GM19455 (cell line): ENCODE measurements at regions not wholly inside any gene's neighbourhood (a gene's known extent, or its start where the extent isn't known, plus 50 kb on each side); places are given as distances from the start of the nearest gene placed in this dataset.
"Not testable (repeated sequence)": the region's sequence is repeated elsewhere in the genome, so short reads cannot be mapped to it uniquely, and the experiment has no call there.

Source experiments
- ATAC-seq: cut with Tn5 transposase; IDR thresholded peaks from one replicate; pipeline ENCODE4 v1.9.1; 2021; ENCODE audit not compliant: unreplicated experiment

DNA sequence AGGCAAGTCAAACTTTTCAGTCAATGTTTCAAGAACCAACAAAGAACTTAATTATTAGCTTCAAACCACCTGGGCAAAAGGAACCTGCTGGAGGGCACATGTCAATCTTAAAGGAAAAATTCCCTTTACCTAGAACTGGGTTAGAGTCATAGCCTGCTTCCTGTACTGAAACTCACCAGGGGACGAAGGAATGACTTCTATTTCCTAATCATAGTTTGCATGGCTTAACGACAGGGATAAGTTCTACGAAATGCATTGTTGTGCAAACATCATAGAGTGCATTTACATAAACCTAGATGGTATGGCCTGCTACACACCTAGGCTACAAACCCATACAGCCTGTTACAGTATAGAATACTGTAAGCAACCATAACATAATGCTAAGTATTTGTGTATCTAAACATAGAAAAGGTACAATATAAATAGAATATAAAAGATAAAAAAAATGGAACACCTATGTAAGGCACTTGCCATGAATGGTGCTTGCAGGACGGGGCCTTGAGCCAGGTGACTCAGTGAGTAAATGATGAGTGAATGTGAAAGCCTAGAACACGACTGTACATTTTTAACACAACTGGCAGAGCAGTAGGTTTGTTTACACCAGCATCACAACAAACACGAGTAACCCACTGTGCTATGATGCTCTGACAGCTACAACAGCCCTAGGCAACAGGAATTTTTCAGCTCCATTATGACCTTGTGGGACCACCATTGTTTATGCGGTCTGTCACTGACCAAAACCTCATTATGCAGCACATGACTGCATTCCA, 234.9 kb upstream of the CAND1 start:
- no peak for ATAC-seq

DNA sequence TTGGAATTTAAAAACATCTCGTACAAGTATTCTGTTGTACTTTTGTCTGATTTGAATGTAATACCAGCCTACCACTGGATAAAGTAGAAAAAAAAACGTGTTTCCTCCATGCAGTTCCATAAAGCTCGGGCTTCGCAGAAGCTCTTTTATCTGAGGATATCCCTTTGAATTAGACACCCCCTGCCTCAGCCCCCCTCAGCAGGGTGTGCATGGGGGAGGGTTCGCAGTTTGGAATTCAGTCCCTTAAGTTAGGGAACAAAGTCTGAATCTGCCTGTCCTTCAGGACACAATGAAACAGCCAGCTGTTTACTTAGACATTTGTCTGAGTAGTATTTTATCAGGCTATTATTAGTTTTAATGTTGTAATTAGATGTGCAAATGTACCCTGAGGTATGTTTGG, 234.0 kb upstream of the CAND1 start:
- no peak for ATAC-seq

DNA sequence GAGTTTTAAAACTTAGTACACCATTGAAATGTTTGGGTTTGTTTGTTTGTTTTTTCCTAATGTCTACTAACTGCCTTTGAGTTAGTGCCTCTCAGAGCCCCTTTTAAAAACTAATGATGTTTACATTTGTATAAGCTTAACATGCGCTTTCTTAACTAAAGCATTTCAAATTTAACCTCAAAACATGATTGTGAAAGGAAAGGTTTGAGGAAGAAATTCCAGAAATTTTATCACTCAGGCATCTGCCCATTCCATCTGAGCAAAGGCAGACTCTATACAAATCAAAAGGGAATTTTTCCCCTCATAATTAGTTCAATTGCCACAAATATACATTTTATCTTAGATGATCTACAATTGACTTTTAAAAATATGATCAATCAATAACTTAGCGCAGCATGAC, 230.7 kb upstream of the CAND1 start:
- no peak for ATAC-seq

DNA sequence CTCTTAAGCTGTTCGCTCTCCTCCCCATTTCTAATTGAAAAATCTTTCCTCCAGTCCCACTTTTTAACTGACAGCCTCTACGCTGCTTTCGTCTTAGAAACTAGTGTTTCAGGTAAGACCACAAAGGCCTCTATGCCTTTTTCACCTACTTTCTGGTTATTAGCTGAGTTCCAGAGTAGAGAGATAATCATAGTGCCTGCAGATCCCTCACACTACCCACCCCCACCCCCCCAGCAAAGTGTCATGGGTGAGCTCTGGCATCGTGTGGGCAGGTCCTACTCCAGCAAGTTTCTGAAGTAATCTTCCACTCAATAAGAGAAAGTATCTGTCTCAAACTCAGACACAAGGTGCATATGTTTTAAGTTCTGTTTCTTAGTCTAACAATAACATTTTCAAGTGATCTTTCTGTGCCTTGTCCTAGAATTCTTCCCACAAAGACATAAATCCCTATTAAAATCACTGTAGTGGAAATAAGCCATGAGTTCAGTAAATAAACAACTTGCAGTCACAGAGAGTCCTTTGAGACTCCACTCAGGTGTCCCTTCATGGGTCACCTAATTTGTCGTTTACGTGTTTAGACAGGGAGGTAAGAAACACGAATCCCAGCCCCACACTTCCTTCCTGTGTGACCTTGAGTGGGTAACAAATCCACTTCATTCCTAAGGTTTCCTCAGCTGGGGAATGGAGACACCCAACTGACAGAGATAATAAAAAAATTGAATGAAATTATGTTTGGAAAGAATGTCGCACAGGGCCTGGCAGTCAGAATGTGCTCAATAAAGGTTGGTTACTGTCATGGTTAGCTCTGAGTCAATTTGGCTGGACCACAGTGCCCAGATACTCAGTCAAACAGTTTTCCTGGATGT, 228.9 kb upstream of the CAND1 start:
- ATAC-seq: no peak

DNA sequence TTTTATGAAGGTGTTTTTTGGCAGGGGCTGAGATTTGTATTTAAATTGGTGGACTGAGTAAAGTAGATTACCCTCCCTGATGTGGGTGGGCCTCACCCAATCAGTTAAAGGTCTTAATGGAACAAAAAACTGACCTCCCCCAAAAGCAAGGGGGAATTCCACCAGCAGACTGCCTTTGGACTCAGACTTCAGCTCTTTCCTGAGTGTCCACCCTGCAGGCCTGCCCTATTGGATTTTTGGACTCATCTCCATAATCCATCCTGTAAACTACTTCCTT, 228.4 kb upstream of the CAND1 start:
- no peak for ATAC-seq

DNA sequence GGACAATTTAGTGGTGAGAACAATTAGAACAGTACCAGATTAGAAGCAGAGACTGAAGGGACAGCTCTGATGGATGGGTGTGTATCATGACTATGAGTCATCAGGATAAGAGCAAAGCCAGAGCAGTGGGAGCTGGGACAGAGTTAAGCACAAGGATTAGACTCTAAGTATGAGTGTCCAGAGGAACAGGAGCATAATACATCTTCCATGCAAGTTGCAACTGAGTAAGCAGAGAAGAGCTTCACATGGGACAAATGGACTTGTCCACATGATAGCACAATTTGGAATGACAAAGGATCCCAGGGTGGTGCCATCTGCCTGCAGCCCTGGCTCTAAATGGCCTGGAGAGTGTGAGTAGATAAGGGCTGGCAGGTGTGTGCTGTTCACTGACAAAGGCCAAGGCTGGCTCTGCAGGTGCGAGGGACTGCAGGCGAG, 226.4 kb upstream of the CAND1 start:
- ATAC-seq: no peak

DNA sequence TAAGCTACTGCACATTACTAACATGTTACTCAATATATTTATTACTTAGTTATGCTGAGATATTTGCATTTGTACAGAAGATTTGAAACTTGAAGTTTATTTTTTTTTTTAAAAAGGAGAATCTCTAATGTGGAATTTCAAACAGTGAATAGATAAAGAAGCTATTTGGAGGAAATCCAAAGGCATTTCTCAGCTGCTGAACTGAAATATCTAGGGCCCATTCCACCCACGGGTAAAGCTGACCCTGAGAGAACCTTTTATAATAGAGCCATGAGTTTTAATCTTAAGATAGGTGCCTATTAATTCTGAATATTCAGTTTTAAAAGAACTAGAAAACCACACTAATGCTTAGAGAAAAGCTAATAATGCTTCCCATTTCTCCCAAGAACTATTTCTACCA, 225.4 kb upstream of the CAND1 start:
- no peak for ATAC-seq

DNA sequence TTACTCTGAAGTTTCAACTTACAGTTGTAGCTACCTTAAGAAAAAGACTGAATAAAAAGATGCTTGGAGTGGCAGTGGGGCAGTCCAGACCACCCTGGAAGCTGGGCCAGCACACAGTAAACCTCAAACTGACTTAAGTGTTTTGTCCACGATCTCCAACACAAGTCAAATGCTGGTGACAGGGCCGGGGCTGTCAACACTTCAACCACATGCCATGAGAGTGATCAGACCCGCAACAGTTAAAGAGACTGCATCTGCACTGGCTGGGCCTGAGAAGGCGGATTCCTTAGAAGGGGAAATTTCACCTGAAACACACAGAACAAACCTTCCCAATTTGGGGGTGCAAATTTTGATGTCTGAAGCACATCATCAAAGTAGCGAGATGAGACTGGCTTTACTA, 223.5 kb upstream of the CAND1 start:
- ATAC-seq: no peak

DNA sequence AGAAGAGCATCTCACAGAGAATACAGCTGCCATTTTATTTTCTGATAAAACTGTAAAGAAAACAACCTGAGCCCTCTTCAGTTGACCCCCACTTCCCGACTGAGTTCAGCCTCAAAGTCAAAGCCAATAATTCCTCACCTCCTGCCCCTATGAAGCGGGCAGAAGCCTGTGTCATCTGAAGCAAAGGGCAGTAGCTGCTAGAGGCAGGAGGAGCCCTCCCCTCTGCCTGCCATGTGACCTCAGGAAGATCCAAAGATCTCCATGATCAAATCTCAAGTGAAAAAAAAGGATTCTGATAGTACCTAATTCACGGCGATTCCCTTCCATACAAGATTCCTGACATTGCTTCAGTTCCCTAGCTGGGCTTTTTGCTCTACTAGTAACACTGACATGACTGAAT, 223.1 kb upstream of the CAND1 start:
- no peak for ATAC-seq

DNA sequence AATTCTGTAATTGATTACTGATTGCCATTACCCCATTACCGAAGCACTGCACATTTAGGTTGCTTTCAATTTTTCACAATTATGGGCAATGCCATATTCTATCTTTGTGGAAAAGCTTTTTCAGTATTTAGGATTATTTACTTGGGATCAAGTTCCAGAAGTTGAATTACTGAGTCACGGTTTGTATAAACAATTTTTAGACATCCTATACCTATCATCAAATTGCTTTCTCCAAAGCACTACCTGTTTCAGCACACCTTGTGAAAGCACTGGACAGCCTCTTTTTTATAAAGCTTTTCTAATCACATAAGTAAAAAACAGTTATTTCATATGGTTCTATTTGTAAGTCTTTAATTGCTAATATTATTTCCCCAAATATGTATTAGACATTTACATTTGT, 221.5 kb upstream of the CAND1 start:
- no peak for ATAC-seq

DNA sequence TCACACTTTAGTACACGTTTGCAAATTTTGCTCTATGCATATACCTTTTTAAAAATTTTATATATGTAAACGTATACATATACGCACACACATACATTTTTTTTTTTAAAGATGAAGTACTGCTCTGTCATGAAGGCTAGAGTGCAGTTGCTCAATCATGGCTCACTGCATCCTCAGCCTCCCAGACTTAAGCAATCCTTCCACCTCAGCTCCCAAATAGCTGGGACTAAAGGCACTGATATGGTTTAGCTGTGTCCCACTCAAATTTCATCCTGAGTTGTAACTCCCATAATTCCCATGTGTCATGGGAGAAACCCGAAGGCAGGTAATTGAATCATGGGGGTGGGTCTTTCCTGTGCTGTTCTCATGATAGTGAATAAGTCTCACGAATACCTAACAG, 220.8 kb upstream of the CAND1 start:
- ATAC-seq: no peak

DNA sequence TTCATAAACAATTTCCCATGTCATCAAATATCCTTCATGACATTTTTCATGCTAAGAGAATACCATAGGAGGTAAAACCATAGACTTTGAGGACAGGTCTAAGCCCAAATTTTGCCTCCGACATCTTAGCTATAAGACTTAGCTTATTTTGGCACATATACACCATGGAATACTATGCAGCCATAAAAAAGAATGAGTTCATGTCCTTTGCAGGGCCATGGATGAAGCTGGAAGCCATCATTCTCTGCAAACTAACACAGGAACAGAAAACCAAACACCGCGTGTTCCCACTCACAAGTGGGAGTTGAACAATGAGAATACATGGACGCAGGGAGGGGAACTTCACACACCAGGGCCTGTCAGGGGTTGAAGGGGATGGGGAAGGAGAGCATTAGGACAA, 220.0 kb upstream of the CAND1 start:
- not testable (repeated sequence) for ATAC-seq

DNA sequence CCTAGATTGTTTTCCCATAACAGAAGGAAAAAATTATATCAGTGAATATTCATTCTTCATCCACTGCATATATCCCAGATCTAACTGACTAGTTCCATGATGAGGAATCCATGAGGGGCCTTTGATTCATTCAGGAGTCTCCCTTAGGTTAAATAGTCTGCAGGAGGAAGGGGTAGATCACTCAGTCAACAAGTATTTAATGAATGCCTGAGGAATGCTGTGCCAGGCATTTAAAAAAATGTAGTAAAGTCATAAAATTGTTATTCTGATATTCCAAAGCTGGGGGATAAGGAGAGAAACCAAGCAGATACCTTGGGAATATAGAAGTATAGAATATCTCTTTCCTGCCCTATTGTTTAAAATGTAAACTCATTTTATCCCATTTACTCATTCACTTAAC, 216.2 kb upstream of the CAND1 start:
- no peak for ATAC-seq

DNA sequence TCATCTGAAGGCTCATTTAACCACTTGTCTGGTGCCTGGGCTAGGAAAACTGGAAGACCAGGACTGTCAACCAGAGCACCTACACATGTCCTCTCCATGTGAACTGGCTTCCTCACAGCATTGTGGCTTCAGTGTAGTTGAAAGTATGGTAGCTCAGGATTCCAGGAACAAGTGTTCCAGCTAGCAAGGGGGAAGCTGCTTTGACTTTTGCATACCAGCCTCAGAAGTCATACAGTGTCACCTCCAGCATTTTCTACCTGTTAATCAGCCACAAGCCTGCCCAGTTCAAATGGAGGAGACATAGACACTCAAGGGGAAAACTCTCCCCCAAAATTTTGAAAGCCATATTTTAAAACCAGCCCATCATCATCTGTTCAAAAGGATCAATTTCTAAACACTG, 212.8 kb upstream of the CAND1 start:
- ATAC-seq: no peak

DNA sequence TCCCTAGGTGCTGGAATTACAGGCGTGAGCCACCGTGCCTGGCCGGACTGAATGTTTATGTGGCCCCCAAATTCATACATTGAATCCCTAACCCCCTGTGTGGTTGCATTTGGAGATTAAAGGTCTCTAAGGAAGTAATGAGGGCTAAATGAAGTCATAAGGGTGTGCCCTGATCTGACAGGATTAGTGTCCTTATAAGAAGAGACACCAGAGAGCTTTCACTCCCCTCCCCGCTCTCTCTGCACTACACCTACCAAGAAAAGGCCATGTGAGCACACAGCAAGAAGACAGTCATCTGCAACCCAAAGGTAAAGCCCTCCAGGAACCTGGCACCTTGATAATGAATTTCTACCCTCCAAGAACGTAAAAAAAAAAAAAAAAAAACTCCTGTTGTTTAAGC, 212.1 kb upstream of the CAND1 start:
- ATAC-seq: no peak

DNA sequence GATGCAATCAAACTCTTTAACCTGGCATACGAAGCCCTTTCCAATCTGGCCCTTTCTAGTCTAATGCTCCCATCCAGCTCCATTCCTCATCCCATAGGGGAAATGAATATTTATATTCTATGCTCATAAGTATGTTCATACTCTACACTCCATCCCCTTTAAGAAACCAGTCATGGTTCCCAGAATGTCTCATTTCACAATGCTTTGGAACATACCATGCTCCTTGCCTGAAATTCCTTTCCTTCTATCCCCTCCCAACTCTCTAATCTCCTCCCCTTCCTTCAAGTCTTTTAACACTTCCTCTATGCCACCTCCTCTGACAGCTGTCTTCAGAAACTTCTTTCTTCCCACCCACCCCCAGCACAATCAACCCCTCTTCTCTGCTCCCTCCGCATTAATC, 207.0 kb upstream of the CAND1 start:
- no peak for ATAC-seq

DNA sequence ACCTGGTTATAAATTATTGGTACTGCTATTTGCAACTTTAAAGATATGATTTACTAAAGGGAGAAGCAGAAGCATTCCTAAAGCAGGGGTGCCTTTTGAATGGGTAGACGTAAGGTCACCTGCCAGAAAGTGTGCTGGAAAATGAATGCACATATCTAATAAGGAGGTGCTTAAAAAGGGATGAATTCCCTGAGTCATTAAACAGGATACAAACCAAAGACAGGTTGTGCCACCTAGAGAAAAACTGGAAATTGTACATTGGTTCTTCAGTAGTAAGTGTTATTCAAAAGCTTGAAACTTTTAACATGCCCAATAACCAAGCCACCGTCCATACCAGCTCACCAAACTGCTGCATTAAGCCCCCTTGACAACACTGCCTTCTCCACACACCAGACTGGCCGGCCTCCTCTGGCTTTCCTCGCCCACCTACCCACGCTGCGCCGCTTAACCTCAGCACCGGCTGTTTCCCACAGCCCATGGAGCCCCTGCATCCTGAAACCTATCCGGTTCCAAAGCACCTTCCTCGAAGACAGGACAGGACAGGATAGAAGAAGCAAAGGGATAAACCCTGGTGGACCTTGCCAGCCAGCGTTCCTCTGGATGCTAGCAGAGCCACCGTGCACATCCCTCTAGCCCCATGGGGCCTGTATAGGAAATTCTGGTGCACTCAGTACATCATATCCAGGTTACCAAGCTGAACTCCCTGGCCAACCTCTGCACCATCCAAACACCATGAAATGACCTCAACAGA, 201.5 kb upstream of the CAND1 start:
- ATAC-seq: no peak

DNA sequence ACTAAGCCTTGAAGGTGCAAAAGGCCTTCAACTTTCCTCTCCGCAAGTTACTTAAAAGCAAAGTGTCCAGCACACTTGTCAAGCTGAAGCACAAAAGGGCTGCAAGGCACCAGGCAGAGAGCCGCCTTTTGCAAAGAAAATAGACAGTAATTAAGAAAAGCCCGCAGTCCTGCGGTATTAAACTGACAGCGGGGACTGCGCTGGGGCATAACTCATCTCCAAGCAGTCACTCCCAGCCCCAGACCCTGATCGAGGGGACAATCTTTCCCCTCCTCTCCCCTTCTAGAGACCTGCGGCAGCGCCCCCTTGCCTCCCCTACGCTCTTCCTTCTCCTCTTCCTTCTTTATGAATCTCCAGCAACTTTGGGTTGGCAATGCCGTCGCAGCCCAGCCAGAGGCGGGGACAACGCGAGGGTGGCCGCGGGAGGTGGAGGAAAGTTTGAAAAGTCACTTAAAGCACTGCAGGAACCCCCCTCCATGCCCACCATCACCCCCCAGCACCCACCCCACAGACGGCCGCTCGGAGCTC, 200.9 kb upstream of the CAND1 start:
- ATAC-seq: no peak

DNA sequence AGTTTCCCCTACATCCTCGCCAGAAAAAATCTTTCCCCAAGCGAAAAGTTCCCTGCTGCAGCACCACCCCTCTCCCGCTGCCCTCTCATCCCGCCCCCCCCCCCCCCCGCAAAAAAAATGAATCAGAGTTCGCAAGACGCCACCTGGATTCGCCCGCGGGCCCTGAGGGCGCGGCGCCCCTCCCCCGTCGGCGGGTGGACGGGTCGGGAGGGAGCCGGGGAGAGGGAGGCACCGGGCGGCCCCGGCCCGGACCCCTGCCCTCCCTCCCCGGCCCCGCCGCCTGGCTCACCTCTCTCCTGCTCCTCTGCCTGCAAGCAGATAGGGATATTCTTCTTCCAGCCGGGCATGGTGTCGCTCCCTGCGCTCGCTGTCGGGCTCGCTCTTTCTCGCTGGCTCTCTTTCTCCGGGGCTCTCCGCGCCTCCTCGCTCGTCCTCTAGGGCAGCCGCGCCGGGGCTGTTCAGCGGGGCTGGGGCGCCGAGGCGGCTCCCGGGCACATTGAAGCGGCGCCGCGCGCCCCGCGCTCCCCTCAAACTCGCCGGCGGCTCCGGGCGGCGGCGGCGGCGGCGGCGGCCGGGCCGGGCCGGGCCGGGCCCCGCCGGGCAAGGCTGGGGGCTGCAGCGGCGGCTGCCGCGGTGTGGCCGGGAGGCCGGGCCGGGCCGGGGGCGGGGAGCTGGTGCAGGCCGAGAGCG, 200.3 kb upstream of the CAND1 start:
- ATAC-seq: peak; percentile 58

DNA sequence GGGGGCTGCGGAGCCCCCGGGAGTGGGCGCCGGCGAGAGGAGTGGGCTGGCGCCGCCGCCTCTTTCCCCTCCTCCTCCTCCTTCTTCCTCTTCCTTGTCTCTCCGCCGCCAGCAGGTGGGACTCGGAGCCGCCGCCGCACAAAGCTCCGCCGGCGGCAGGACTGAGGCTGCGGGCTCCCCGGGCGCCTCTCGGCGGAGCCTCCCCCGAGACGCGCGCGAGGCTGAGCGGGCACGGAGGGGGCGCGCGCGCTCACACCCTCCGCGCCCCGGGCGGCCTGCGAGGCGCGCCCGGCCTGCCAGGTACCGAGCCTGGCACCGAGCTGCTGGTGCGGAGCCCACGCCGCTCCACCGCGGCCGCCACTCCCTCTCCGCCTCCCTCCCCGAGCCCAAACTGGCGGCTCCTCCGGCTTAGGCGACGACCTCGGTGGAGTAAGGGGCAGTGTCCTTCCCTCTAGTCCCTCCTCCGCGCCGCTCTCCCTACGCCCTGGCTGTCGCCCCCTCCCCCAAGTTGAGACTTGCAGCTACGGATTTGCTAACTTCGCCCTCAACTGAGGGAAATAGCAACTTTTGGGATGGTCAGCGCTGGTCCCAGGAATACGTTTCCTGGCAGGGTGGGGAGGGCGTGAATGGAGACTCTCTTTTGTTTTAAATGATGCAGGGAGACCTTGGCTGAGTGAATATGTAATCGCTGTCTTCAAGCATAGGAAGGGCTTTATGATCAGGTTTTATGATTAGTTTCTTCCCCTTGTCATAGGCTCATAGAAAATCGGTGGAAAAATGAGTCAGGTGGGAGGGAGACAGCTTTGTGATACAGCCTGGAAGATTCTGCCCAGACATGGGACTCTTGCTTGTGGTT, 199.5 kb upstream of the CAND1 start:
- ATAC-seq: peak; percentile 74
